ENCODE measurements at regions not wholly inside any gene's neighbourhood (a gene's known extent, or its start where the extent isn't known, plus 50 kb on each side); places are given as distances from the start of the nearest gene placed in this dataset.

GRCh38 chr10:88190540-88191235 lies 327.3 kb downstream of the PTEN start:
- no peak for TF ChIP-seq USF2 (CRISPR knock-in tag; IDR thresholded peaks at IDR 0.05)
- TF ChIP-seq USF1 (CRISPR knock-in tag; IDR thresholded peaks at IDR 0.05): no peak
